K562 (cell line): ENCODE measurements at regions not wholly inside any gene's neighbourhood (a gene's known extent, or its start where the extent isn't known, plus 50 kb on each side); places are given as distances from the start of the nearest gene placed in this dataset.

Experiments
- ATAC-seq: fragments of 200-7000 bp; cut with Tn5 transposase; 3 replicates; pipeline ENCODE4 v1.9.1; 2020; ENCODE audit warnings: moderate library complexity
- BruUV-seq: library from RNA; stranded (reverse); fragments of 400-500 nt; replicated peaks from 2 replicates; lab custom pipeline; 2021; lab: Mats Ljungman, UMichigan
- CTCF ChIA-PET: fragments of 300-600 bp; formaldehyde crosslinking; extraction: SDS; loops from one replicate; lab custom pipeline; 2021; ENCODE audit warnings: low intra/inter-chr PET ratio; lab: Yijun Ruan, JAX
- POLR2A ChIA-PET: fragments of 300-600, 350-650 bp; sonication (Branson Sonifier 250); formaldehyde crosslinking; extraction: SDS; loops from one replicate; lab custom pipeline; 2021; ENCODE audit warnings: antibody characterized with exemption, inconsistent platforms; lab: Yijun Ruan, JAX
- DNase-seq, 4 experiments: peaks; one replicate each; pipeline versions ENCODE4 v3.0.0 to v3.0.0-alpha.2; 2011 to 2018; ENCODE audit warnings: low spot score in 3 of 4, mixed read lengths in 3 of 4; ENCODE audit errors: extremely low read depth in 1 of 4
- FAIRE-seq: peaks from 2 replicates; lab custom pipeline; 2011; peaks lifted over from hg19 to GRCh38; lab: Jason Lieb, UNC
- H2AFZ ChIP-seq: 2 replicates; pipeline ENCODE4 v1.6.0; 2011; ENCODE audit warnings: low read depth, low read length, control low read depth, inconsistent platforms
- H3K27ac ChIP-seq: fragments of 200-600 bp; 3 replicates; pipeline ENCODE4 v1.8.0; 2011; ENCODE audit warnings: low read depth, mild to moderate bottlenecking, control low read depth, inconsistent platforms, low read length, moderate library complexity, mixed read lengths; ENCODE audit errors: extremely low read depth
- H3K27me3 ChIP-seq, 2 experiments: fragments of 300-600 bp in 1 of 2; 2 replicates in 1 of 2; 3 replicates in 1 of 2; pipeline versions ENCODE4 v1.6.0 to v1.8.0; 2011; ENCODE audit warnings: inconsistent platforms in 2 of 2, low read length in 2 of 2, mild to moderate bottlenecking in 1 of 2, mixed read lengths in 1 of 2, moderate library complexity in 1 of 2; ENCODE audit not compliant: control insufficient read depth in 2 of 2, insufficient read depth in 2 of 2
- H3K36me3 ChIP-seq: fragments of 300-600 bp; 3 replicates; pipeline ENCODE4 v1.8.0; 2011; ENCODE audit warnings: mild to moderate bottlenecking, low read length, inconsistent platforms; ENCODE audit not compliant: control insufficient read depth, insufficient read depth
- H3K4me1 ChIP-seq, 2 experiments: fragments of 200-600 bp in 1 of 2; replicated peaks in 1 of 2; 2 replicates in 1 of 2; 3 replicates in 1 of 2; pipeline versions ENCODE4 v1.5.1 to v1.8.0; 2011; ENCODE audit warnings: inconsistent platforms in 2 of 2, low read length in 2 of 2, mild to moderate bottlenecking in 1 of 2, mixed read lengths in 1 of 2, moderate library complexity in 1 of 2; ENCODE audit not compliant: control insufficient read depth in 2 of 2, insufficient read depth in 2 of 2
- H3K4me2 ChIP-seq: 2 replicates; pipeline ENCODE4 v1.6.1; 2011; ENCODE audit warnings: low read length, control low read depth, inconsistent platforms, mixed read lengths; ENCODE audit not compliant: insufficient read depth
- H3K4me3 ChIP-seq: fragments of 200-600 bp; sonication (generic), shearing (Covaris generic); 2 replicates; pipeline ENCODE4 v1.5.1; 2016; ENCODE audit warnings: control low read depth, inconsistent platforms
- H3K79me2 ChIP-seq: fragments of 200-600 bp; 3 replicates; pipeline ENCODE4 v1.8.0; 2011; ENCODE audit warnings: low read length, inconsistent platforms; ENCODE audit not compliant: control insufficient read depth, insufficient read depth
- H3K9ac ChIP-seq, 2 experiments: 2 replicates each; pipeline versions ENCODE4 v1.6.0 to v1.6.1; 2011; ENCODE audit warnings: low read depth in 2 of 2, low read length in 2 of 2, control low read depth in 1 of 2, inconsistent platforms in 1 of 2, mild to moderate bottlenecking in 1 of 2, mixed read lengths in 1 of 2; ENCODE audit not compliant: insufficient read depth in 1 of 2
- H3K9me1 ChIP-seq: one replicate; pipeline ENCODE4 v1.6.0; 2011; ENCODE audit warnings: inconsistent platforms, mild to moderate bottlenecking, low read length, moderate library complexity; ENCODE audit not compliant: control insufficient read depth, insufficient read depth
- H3K9me3 ChIP-seq: replicated peaks from 2 replicates; pipeline ENCODE4 v1.5.1; 2011; ENCODE audit warnings: low read depth, low read length, inconsistent platforms; ENCODE audit not compliant: control insufficient read depth, insufficient read depth
- H4K20me1 ChIP-seq: replicated peaks from 2 replicates; pipeline ENCODE4 v1.6.1; 2011; ENCODE audit warnings: low read length, inconsistent platforms, mixed read lengths; ENCODE audit not compliant: control insufficient read depth, insufficient read depth
- RBM14 ChIP-seq: fragments of 200-400 bp; formaldehyde crosslinking; IDR thresholded peaks from 2 replicates; pipeline ENCODE4 v1.6.1; 2018; ENCODE audit warnings: low read depth, mild to moderate bottlenecking, low read length, moderate library complexity, borderline replicate concordance; ENCODE audit not compliant: insufficient read depth
- RNF2 ChIP-seq: sonication (generic); IDR thresholded peaks from 2 replicates; pipeline ENCODE4 v1.6.1; 2016
- SLC30A9 ChIP-seq: fragments of 250-450 bp; sonication (Bioruptor Pico); IDR thresholded peaks from 2 replicates; pipeline ENCODE4 v1.8.0; 2022; ENCODE audit warnings: mild to moderate bottlenecking, moderate library complexity
- ZNF445 ChIP-seq: fragments of 250-450 bp; sonication (Bioruptor Pico); IDR thresholded peaks from 2 replicates; pipeline ENCODE4 v1.4.0; 2020; ENCODE audit warnings: low read depth, mild to moderate bottlenecking, moderate library complexity
- WGBS: fragments of 100-300 bp; shearing (Covaris generic); methylation state at CpG from one replicate; pipeline ENCODE4 v1.1.6; 2016; ENCODE audit warnings: low coverage, mixed read lengths; ENCODE audit not compliant: insufficient coverage; ENCODE audit errors: missing lambda C conversion rate; 5-methylcytosine and 5-hydroxymethylcytosine counted together
- in situ Hi-C: fragments of 300-500 bp; cut with MboI; formaldehyde crosslinking; loops from 4 replicates; pipeline ENCODE4 v1.15.0; 2018; ENCODE audit warnings: inconsistent platforms, mixed read lengths
- intact Hi-C: fragments of 100-400 bp; cut with micrococcal nuclease; formaldehyde crosslinking; loops from 2 replicates; pipeline ENCODE4 v1.14.2; 2022
- TF ChIP-seq, protein P1 (sequence below): fragments of 450-650 bp; IDR thresholded peaks from one replicate; pipeline ENCODE4 v1.6.1; 2018; ENCODE audit warnings: mild to moderate bottlenecking, moderate library complexity; ENCODE audit not compliant: partially characterized antibody
- TF ChIP-seq, protein P2 (sequence below): fragments of 200-600 bp; sonication (generic); IDR thresholded peaks from one replicate; pipeline ENCODE4 v1.6.1; 2012; ENCODE audit warnings: mild to moderate bottlenecking, low read depth, low read length, inconsistent platforms
- TF ChIP-seq, protein P3 (sequence below): fragments of 450-650 bp; formaldehyde crosslinking; IDR thresholded peaks from 2 replicates; pipeline ENCODE4 v1.4.0; 2020; ENCODE audit warnings: mild to moderate bottlenecking, moderate library complexity

DNA sequence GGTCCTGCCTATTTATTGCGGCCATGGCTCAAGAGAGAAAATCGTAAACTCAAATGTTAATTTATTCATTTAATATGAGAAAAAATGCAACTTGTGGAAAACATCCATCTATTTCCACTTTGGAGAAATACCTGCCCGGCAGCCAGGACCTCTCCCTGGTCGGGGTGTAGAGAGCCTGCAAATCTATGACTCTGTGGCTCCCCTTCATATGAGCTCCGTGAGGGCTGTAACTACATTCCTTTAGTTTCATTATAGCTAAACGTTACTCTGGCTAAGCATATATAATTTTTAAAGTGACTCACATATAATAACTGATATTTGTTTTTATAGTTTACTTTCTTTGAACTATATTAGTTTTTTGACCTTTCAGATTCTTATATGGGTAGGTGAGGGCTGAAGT is 857.8 kb upstream of the FAT3 start:
- ATAC-seq (no peak), DNase-seq (no peak), FAIRE-seq (no peak)
- H3K9me3 ChIP-seq: no peaks in the 10 kb centered on the region; the same call in 1 of the 2 replicates
- intact Hi-C loops (no loop called here), in situ Hi-C loops (no loop called here)
- H3K9me1 ChIP-seq: no peaks in the 10 kb centered on the region
- H4K20me1 ChIP-seq: no peaks in the 10 kb centered on the region
- no peaks in the 10 kb centered on the region for H3K27me3 ChIP-seq
- ChIA-PET POLR2A (no interaction called here), CTCF (no interaction called here)
- no peaks in the 10 kb centered on the region for H3K4me1 ChIP-seq
- no peak overlapping the region for H3K4me3 ChIP-seq
- TF ChIP-seq RBM14 (no peak), RNF2 (no peak), SLC30A9 (CRISPR knock-in tag) (no peak), ZNF445 (CRISPR knock-in tag) (no peak)
- TF ChIP-seq, protein P1, sequence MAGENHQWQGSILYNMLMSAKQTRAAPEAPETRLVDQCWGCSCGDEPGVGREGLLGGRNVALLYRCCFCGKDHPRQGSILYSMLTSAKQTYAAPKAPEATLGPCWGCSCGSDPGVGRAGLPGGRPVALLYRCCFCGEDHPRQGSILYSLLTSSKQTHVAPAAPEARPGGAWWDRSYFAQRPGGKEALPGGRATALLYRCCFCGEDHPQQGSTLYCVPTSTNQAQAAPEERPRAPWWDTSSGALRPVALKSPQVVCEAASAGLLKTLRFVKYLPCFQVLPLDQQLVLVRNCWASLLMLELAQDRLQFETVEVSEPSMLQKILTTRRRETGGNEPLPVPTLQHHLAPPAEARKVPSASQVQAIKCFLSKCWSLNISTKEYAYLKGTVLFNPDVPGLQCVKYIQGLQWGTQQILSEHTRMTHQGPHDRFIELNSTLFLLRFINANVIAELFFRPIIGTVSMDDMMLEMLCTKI: no peak
- TF ChIP-seq, protein P2, sequence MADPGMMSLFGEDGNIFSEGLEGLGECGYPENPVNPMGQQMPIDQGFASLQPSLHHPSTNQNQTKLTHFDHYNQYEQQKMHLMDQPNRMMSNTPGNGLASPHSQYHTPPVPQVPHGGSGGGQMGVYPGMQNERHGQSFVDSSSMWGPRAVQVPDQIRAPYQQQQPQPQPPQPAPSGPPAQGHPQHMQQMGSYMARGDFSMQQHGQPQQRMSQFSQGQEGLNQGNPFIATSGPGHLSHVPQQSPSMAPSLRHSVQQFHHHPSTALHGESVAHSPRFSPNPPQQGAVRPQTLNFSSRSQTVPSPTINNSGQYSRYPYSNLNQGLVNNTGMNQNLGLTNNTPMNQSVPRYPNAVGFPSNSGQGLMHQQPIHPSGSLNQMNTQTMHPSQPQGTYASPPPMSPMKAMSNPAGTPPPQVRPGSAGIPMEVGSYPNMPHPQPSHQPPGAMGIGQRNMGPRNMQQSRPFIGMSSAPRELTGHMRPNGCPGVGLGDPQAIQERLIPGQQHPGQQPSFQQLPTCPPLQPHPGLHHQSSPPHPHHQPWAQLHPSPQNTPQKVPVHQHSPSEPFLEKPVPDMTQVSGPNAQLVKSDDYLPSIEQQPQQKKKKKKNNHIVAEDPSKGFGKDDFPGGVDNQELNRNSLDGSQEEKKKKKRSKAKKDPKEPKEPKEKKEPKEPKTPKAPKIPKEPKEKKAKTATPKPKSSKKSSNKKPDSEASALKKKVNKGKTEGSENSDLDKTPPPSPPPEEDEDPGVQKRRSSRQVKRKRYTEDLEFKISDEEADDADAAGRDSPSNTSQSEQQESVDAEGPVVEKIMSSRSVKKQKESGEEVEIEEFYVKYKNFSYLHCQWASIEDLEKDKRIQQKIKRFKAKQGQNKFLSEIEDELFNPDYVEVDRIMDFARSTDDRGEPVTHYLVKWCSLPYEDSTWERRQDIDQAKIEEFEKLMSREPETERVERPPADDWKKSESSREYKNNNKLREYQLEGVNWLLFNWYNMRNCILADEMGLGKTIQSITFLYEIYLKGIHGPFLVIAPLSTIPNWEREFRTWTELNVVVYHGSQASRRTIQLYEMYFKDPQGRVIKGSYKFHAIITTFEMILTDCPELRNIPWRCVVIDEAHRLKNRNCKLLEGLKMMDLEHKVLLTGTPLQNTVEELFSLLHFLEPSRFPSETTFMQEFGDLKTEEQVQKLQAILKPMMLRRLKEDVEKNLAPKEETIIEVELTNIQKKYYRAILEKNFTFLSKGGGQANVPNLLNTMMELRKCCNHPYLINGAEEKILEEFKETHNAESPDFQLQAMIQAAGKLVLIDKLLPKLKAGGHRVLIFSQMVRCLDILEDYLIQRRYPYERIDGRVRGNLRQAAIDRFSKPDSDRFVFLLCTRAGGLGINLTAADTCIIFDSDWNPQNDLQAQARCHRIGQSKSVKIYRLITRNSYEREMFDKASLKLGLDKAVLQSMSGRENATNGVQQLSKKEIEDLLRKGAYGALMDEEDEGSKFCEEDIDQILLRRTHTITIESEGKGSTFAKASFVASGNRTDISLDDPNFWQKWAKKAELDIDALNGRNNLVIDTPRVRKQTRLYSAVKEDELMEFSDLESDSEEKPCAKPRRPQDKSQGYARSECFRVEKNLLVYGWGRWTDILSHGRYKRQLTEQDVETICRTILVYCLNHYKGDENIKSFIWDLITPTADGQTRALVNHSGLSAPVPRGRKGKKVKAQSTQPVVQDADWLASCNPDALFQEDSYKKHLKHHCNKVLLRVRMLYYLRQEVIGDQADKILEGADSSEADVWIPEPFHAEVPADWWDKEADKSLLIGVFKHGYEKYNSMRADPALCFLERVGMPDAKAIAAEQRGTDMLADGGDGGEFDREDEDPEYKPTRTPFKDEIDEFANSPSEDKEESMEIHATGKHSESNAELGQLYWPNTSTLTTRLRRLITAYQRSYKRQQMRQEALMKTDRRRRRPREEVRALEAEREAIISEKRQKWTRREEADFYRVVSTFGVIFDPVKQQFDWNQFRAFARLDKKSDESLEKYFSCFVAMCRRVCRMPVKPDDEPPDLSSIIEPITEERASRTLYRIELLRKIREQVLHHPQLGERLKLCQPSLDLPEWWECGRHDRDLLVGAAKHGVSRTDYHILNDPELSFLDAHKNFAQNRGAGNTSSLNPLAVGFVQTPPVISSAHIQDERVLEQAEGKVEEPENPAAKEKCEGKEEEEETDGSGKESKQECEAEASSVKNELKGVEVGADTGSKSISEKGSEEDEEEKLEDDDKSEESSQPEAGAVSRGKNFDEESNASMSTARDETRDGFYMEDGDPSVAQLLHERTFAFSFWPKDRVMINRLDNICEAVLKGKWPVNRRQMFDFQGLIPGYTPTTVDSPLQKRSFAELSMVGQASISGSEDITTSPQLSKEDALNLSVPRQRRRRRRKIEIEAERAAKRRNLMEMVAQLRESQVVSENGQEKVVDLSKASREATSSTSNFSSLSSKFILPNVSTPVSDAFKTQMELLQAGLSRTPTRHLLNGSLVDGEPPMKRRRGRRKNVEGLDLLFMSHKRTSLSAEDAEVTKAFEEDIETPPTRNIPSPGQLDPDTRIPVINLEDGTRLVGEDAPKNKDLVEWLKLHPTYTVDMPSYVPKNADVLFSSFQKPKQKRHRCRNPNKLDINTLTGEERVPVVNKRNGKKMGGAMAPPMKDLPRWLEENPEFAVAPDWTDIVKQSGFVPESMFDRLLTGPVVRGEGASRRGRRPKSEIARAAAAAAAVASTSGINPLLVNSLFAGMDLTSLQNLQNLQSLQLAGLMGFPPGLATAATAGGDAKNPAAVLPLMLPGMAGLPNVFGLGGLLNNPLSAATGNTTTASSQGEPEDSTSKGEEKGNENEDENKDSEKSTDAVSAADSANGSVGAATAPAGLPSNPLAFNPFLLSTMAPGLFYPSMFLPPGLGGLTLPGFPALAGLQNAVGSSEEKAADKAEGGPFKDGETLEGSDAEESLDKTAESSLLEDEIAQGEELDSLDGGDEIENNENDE: no peak
- TF ChIP-seq, protein P3, sequence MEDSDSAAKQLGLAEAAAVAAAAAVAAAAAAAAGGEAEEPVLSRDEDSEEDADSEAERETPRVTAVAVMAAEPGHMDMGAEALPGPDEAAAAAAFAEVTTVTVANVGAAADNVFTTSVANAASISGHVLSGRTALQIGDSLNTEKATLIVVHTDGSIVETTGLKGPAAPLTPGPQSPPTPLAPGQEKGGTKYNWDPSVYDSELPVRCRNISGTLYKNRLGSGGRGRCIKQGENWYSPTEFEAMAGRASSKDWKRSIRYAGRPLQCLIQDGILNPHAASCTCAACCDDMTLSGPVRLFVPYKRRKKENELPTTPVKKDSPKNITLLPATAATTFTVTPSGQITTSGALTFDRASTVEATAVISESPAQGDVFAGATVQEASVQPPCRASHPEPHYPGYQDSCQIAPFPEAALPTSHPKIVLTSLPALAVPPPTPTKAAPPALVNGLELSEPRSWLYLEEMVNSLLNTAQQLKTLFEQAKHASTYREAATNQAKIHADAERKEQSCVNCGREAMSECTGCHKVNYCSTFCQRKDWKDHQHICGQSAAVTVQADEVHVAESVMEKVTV (CRISPR knock-in tag): no peak
- H3K4me2 ChIP-seq: no peak overlapping the region
- BruUV-seq: no TSS peak
- no peak overlapping the region for H3K27ac ChIP-seq
- no peak overlapping the region for H3K9ac ChIP-seq
- H2AFZ ChIP-seq: no peak overlapping the region
- 1% methylated on average over 6 of the region's 6 CpGs for whole genome bisulfite sequencing
- H3K36me3 ChIP-seq: no peaks in the 10 kb centered on the region
- H3K79me2 ChIP-seq: no peaks in the 10 kb centered on the region
